Ishikawa (cell line): ENCODE measurements at regions not wholly inside any gene's neighbourhood (a gene's known extent, or its start where the extent isn't known, plus 50 kb on each side); places are given as distances from the start of the nearest gene placed in this dataset.

Source experiments
- CEBPB ChIP-seq: IDR thresholded peaks from 2 replicates; pipeline ENCODE4 v1.6.1; 2012
- CREB1 ChIP-seq: IDR thresholded peaks from 2 replicates; pipeline ENCODE4 v1.6.1; 2012; ENCODE audit warnings: low read depth
- EGR1 ChIP-seq: IDR thresholded peaks from 2 replicates; pipeline ENCODE4 v1.6.1; 2012
- EP300 ChIP-seq: IDR thresholded peaks from 2 replicates; pipeline ENCODE4 v1.6.1; 2012; ENCODE audit warnings: borderline replicate concordance
- FOXM1 ChIP-seq: IDR thresholded peaks from 2 replicates; pipeline ENCODE4 v1.6.1; 2012; ENCODE audit warnings: low read depth, borderline replicate concordance
- NFIC ChIP-seq: IDR thresholded peaks from 2 replicates; pipeline ENCODE4 v1.6.1; 2012
- RAD21 ChIP-seq: IDR thresholded peaks from 2 replicates; pipeline ENCODE4 v1.6.1; 2012; ENCODE audit warnings: low read depth
- TAF1 ChIP-seq: IDR thresholded peaks from 2 replicates; pipeline ENCODE4 v1.6.1; 2012; ENCODE audit warnings: low read depth, mild to moderate bottlenecking
- TCF12 ChIP-seq: IDR thresholded peaks from 2 replicates; pipeline ENCODE4 v1.6.1; 2012; ENCODE audit warnings: low read depth
- TEAD4 ChIP-seq: IDR thresholded peaks from 2 replicates; pipeline ENCODE4 v1.6.1; 2012
- YY1 ChIP-seq: IDR thresholded peaks from 2 replicates; pipeline ENCODE4 v1.6.1; 2012; ENCODE audit warnings: low read depth
- ZBTB7A ChIP-seq: IDR thresholded peaks from 2 replicates; pipeline ENCODE4 v1.6.1; 2012; ENCODE audit warnings: low read depth
- TF ChIP-seq, protein P1 (sequence below): IDR thresholded peaks from 2 replicates; pipeline ENCODE4 v1.6.1; 2012; ENCODE audit warnings: low read depth, mild to moderate bottlenecking
- TF ChIP-seq, protein P2 (sequence below): IDR thresholded peaks from 2 replicates; pipeline ENCODE4 v1.6.1; 2012
- TF ChIP-seq, protein P3 (sequence below): IDR thresholded peaks from 2 replicates; pipeline ENCODE4 v1.6.1; 2012

DNA sequence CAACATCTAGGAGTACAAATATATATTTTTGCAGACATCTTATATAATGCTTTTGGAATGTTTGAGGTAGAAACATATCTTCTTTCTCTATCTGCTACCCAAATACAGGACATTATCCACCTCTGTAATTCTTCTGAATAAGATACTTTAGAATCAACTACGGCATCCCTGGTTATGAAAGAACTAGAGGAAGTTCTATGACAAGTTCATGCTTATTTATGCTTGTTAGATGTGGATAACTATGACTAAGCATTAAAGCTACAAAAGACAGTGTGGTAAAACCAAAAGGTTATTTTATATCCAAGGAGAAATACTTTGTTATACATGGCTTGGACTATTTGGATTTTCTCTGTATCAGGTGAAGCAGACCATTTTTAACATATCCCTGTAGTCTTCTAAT, 894.0 kb downstream of the KCNT2 start:
- TF ChIP-seq FOXM1, result no peak
- TF ChIP-seq, protein P1, sequence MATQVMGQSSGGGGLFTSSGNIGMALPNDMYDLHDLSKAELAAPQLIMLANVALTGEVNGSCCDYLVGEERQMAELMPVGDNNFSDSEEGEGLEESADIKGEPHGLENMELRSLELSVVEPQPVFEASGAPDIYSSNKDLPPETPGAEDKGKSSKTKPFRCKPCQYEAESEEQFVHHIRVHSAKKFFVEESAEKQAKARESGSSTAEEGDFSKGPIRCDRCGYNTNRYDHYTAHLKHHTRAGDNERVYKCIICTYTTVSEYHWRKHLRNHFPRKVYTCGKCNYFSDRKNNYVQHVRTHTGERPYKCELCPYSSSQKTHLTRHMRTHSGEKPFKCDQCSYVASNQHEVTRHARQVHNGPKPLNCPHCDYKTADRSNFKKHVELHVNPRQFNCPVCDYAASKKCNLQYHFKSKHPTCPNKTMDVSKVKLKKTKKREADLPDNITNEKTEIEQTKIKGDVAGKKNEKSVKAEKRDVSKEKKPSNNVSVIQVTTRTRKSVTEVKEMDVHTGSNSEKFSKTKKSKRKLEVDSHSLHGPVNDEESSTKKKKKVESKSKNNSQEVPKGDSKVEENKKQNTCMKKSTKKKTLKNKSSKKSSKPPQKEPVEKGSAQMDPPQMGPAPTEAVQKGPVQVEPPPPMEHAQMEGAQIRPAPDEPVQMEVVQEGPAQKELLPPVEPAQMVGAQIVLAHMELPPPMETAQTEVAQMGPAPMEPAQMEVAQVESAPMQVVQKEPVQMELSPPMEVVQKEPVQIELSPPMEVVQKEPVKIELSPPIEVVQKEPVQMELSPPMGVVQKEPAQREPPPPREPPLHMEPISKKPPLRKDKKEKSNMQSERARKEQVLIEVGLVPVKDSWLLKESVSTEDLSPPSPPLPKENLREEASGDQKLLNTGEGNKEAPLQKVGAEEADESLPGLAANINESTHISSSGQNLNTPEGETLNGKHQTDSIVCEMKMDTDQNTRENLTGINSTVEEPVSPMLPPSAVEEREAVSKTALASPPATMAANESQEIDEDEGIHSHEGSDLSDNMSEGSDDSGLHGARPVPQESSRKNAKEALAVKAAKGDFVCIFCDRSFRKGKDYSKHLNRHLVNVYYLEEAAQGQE, result no peak
- TF ChIP-seq TAF1, result no peak
- no peak for TF ChIP-seq YY1
- no peak for TF ChIP-seq CREB1
- no peak for TF ChIP-seq EGR1
- no peak for TF ChIP-seq ZBTB7A
- no peak for TF ChIP-seq NFIC
- TF ChIP-seq, protein P2, sequence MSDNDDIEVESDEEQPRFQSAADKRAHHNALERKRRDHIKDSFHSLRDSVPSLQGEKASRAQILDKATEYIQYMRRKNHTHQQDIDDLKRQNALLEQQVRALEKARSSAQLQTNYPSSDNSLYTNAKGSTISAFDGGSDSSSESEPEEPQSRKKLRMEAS, result no peak
- TF ChIP-seq TCF12, result no peak
- TF ChIP-seq, protein P3, sequence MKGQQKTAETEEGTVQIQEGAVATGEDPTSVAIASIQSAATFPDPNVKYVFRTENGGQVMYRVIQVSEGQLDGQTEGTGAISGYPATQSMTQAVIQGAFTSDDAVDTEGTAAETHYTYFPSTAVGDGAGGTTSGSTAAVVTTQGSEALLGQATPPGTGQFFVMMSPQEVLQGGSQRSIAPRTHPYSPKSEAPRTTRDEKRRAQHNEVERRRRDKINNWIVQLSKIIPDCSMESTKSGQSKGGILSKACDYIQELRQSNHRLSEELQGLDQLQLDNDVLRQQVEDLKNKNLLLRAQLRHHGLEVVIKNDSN, result no peak
- no peak for TF ChIP-seq EP300
- no peak for TF ChIP-seq CEBPB
- no peak for TF ChIP-seq RAD21

DNA sequence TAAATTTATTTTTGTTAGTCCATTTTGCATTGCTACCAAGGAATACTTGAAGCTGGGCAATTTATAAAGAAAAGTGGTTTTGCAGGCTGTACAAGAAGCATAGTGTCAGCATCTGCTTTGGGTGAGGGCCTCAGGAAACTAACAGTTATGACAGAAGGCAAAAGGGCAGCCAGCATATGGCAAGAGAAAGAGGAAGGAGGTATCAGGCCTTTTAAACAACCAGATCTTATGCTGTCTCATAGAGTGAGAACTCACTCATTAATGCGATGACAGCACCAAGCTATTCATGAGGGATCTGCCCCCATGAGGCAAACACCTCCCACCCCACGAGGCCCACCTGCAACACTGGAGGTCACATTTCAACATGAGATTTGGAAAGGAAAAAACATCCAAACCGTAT, 898.4 kb downstream of the KCNT2 start:
- TF ChIP-seq CREB1, result no peak
- no peak for TF ChIP-seq EGR1
- no peak for TF ChIP-seq NFIC
- TF ChIP-seq RAD21, result no peak
- TF ChIP-seq, protein P3, result no peak
- TF ChIP-seq, protein P1, result no peak
- no peak for TF ChIP-seq FOXM1
- TF ChIP-seq TEAD4, result no peak
- TF ChIP-seq, protein P2, result no peak

DNA sequence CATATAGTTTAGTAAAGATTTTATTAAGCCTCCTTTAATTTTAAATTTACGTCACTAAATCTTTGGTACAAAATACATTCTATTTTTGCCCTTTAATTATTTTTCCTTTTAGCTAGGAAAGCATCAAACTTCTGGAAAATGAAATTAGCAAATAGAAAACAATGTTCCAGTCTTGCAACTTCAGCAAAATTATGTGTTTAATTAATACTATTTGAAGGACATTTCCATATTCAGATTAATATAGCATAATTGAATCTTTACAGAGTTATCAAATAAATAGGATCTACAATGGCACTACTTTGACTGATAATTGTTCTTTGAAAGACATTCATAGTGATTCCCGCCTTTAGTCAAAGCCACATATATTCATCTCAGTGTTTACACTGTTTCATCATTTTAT, 904.2 kb downstream of the KCNT2 start:
- no peak for TF ChIP-seq TAF1
- TF ChIP-seq, protein P2, result no peak
- TF ChIP-seq NFIC, result no peak
- TF ChIP-seq YY1, result no peak
- no peak for TF ChIP-seq EGR1
- no peak for TF ChIP-seq TEAD4
- TF ChIP-seq, protein P1, result no peak
- TF ChIP-seq EP300, result no peak
- no peak for TF ChIP-seq CEBPB
- no peak for TF ChIP-seq ZBTB7A
- no peak for TF ChIP-seq FOXM1
- no peak for TF ChIP-seq RAD21
- TF ChIP-seq, protein P3, result no peak

DNA sequence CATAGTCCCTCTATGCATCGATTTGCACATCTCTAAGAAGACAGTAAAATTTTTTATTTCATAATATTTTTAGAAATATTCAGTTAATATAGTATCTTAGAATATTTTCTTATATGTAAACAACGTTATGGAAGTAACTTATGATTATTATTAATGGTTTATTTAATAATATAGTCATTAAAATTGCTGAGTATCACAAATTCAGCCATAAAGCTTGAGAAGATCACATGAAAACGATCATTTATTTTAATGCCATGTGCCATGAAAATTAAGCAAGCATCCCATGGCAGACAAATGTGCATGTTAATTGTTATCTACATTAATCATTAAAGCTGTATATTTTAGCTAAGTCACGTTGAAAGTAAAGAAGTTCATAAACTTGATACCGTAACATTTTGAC, 907.1 kb downstream of the KCNT2 start:
- TF ChIP-seq TCF12 (no peak), TAF1 (no peak), EGR1 (no peak), NFIC (no peak), ZBTB7A (no peak), CREB1 (no peak), TEAD4 (no peak), FOXM1 (no peak), RAD21 (no peak)
- TF ChIP-seq, protein P1, result no peak
- TF ChIP-seq, protein P2, result no peak
- TF ChIP-seq, protein P3, result no peak
